DOHH2 (cell line): ENCODE measurements at regions not wholly inside any gene's neighbourhood (a gene's known extent, or its start where the extent isn't known, plus 50 kb on each side); places are given as distances from the start of the nearest gene placed in this dataset.

Experiments
- EZH2phosphoT487 ChIP-seq: fragments of 200-600 bp; sonication (generic); IDR thresholded peaks from 2 replicates; pipeline ENCODE4 v1.6.1; 2017; ENCODE audit warnings: borderline replicate concordance, mild to moderate bottlenecking, antibody characterized with exemption, low read length, moderate library complexity, mixed read lengths
- TF ChIP-seq, protein P1 (sequence below): fragments of 200-600 bp; sonication (generic); IDR thresholded peaks from one replicate; pipeline ENCODE4 v1.5.1; 2014; ENCODE audit warnings: antibody characterized with exemption, mild to moderate bottlenecking, low read depth, low read length; ENCODE audit not compliant: poor library complexity, severe bottlenecking

DNA sequence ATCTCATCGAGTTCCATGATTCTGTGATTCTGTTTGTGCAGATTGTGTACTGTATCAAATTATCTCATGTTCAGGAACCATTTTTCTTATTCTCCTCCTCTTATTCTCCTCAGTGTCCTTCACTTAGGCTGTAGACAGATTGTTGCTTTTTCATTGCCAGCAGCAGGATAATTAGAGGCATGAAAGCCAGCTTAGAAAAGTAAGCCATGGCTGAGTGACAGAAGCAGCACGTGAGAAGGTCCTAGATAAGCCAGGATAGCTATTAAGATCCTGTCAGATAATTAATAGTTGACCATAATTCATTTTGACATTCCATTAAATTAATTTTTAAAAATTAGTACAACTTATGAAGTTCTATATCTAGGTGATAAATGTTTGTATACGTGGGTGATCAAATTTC, 60.8 kb upstream of the PRKACB start:
- TF ChIP-seq, protein P1, sequence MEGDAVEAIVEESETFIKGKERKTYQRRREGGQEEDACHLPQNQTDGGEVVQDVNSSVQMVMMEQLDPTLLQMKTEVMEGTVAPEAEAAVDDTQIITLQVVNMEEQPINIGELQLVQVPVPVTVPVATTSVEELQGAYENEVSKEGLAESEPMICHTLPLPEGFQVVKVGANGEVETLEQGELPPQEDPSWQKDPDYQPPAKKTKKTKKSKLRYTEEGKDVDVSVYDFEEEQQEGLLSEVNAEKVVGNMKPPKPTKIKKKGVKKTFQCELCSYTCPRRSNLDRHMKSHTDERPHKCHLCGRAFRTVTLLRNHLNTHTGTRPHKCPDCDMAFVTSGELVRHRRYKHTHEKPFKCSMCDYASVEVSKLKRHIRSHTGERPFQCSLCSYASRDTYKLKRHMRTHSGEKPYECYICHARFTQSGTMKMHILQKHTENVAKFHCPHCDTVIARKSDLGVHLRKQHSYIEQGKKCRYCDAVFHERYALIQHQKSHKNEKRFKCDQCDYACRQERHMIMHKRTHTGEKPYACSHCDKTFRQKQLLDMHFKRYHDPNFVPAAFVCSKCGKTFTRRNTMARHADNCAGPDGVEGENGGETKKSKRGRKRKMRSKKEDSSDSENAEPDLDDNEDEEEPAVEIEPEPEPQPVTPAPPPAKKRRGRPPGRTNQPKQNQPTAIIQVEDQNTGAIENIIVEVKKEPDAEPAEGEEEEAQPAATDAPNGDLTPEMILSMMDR: no peak
- no peak for TF ChIP-seq EZH2phosphoT487
